ENCODE measurements at regions not wholly inside any gene's neighbourhood (a gene's known extent, or its start where the extent isn't known, plus 50 kb on each side); places are given as distances from the start of the nearest gene placed in this dataset.

GRCh38 chr4:188960411-188961093, 821.3 kb downstream of the TRIML1 start:
- Histone ChIP-seq H2BK120ac (ENCODE audit: low read depth, low read length) (peak overlapping the region; percentile 21; the same call in 1 of the 2 replicates), H4K20me1 (ENCODE audit: insufficient read depth, low read length) (no peaks in the 10 kb centered on the region), H4K8ac (ENCODE audit: low read depth in 2 of 2, low read length in 2 of 2) (no peak overlapping the region), H4K91ac (ENCODE audit: insufficient read depth, low read depth, low read length) (no peak overlapping the region), H3K9ac (ENCODE audit: low read depth, low read length) (no peak overlapping the region), H3K79me1 (ENCODE audit: low read depth in 1 of 2, low read length in 2 of 2) (no peaks in the 10 kb centered on the region), H3K9me1 (ENCODE audit: insufficient read depth, low read length) (0 out of 2 replicates have a peak, but pooled peaks cover 6% of the 10 kb centered on the region), H4K5ac (ENCODE audit: low read depth, low read length) (no peak overlapping the region), H2AFZ (replicated peaks; ENCODE audit: low read length, poor library complexity) (no peak overlapping the region), H3K23ac (ENCODE audit: low read depth, low read length) (no peak overlapping the region), H3K36me3 (ENCODE audit: control insufficient read depth, insufficient read depth, low read length) (no peaks in the 10 kb centered on the region), H3K4me2 (ENCODE audit: low read depth, low read length) (no peak overlapping the region), H3K18ac (ENCODE audit: low read depth, low read length) (peak overlapping the region; percentile 12; the same call in 1 of the 2 replicates), H2AK5ac (ENCODE audit: low read depth, low read length) (no peak overlapping the region), H3K4ac (ENCODE audit: low read depth, low read length) (no peak overlapping the region), H3K4me1 (ENCODE audit: control insufficient read depth, insufficient read depth, low read length) (no peaks in the 10 kb centered on the region), H3K56ac (ENCODE audit: extremely low read depth, insufficient read depth, low read length) (no peak overlapping the region), H3K27ac (ENCODE audit: insufficient read depth, low read length) (no peak overlapping the region), H3K14ac (replicated peaks; ENCODE audit: low read depth, low read length) (no peak overlapping the region), H3K4me3 (ENCODE audit: insufficient read depth, low read depth, low read length) (no peak overlapping the region), H2BK15ac (ENCODE audit: low read depth, low read length) (no peak overlapping the region), H2AK9ac (replicated peaks; ENCODE audit: low read depth, low read length, poor library complexity) (no peak overlapping the region), H3K27me3 (ENCODE audit: control insufficient read depth, insufficient read depth, low read length) (no peaks in the 10 kb centered on the region), H2BK20ac (ENCODE audit: low read depth, low read length) (no peak overlapping the region), H2BK5ac (ENCODE audit: low read depth, low read length, poor library complexity, severe bottlenecking) (no peak overlapping the region), H3K9me3 (ENCODE audit: control insufficient read depth, insufficient read depth, low read length) (no peaks in the 10 kb centered on the region)
- intact Hi-C loops (cut with micrococcal nuclease) (no loop called here), dilution Hi-C loops (cut with HindIII; ENCODE audit: low sequenced_read_pairs, unreplicated experiment) (no loop called here), in situ Hi-C loops (cut with MboI; ENCODE audit: low sequenced_read_pairs) (no loop called here)
- ChIA-PET CTCF (no interaction called here), POLR2A (ENCODE audit: unreplicated experiment) (no interaction called here)
- ATAC-seq (ENCODE audit: low read depth) = no peak
- no TSS peak for BruUV-seq (replicated peaks)
- no CpG with 5 or more reads among the region's 4 CpGs for WGBS, 2 experiments (ENCODE audit: extremely low coverage in 2 of 2, insufficient read length in 1 of 2)
- TF ChIP-seq CEBPB (IDR thresholded peaks at IDR 0.05; ENCODE audit: low read depth, low read length) (no peak), RAD21 (IDR thresholded peaks at IDR 0.05; ENCODE audit: low read length) (no peak), MXI1 (IDR thresholded peaks at IDR 0.05; ENCODE audit: borderline replicate concordance, low read depth, low read length) (no peak), MAZ (IDR thresholded peaks at IDR 0.05; ENCODE audit: borderline replicate concordance, low read depth, low read length) (no peak), NFE2L2 (IDR thresholded peaks at IDR 0.05; ENCODE audit: low read depth, low read length) (no peak), CTCF (conservative IDR thresholded peaks at IDR 0.05; ENCODE audit: low read depth, low read length) (no peak), RCOR1 (IDR thresholded peaks at IDR 0.05; ENCODE audit: insufficient replicate concordance, low read length) (no peak)
- DNase-seq = peak; percentile 47

Measured in IMR-90 (cell line).